SK-N-SH (cell line): ENCODE measurements at regions not wholly inside any gene's neighbourhood (a gene's known extent, or its start where the extent isn't known, plus 50 kb on each side); places are given as distances from the start of the nearest gene placed in this dataset.
A peak's percentile ranks its signal among the peaks of the same experiment; 100 is the strongest.

Experiments used
- CTCF ChIA-PET: fragments of 300-600, 350-600 bp; formaldehyde crosslinking; extraction: SDS; loops from one replicate; lab custom pipeline; 2021; lab: Yijun Ruan, JAX
- POLR2A ChIA-PET: fragments of 350-600 bp; sonication (Branson Sonifier 250); formaldehyde crosslinking; extraction: SDS; loops from one replicate; lab custom pipeline; 2020; ENCODE audit warnings: antibody characterized with exemption, inconsistent platforms; lab: Yijun Ruan, JAX
- DNase-seq: peaks from one replicate; pipeline ENCODE4 v3.0.0; 2012
- H2AFZ ChIP-seq: fragments of 200-600 bp; sonication (generic); 2 replicates; pipeline ENCODE4 v1.8.1; 2016; ENCODE audit warnings: antibody characterized with exemption, mild to moderate bottlenecking, low read depth
- H3F3A ChIP-seq: fragments of 200-600 bp; sonication (generic); replicated peaks from 2 replicates; pipeline ENCODE3; 2016; ENCODE audit warnings: antibody characterized with exemption, mild to moderate bottlenecking; ENCODE audit not compliant: insufficient read depth
- H3K27ac ChIP-seq, 2 experiments: fragments of 200-500 bp in 1 of 2; fragments of 200-600 bp in 1 of 2; sonication (Bioruptor generic) in 1 of 2; sonication (generic), shearing (Covaris generic) in 1 of 2; 2 replicates each; pipeline versions ENCODE4 v1.5.1 to v1.6.1; 2014 to 2016; ENCODE audit warnings: low read depth in 2 of 2, inconsistent platforms in 1 of 2, low read length in 1 of 2, mild to moderate bottlenecking in 1 of 2, mixed read lengths in 1 of 2
- H3K27me3 ChIP-seq: fragments of 200-600 bp; sonication (generic), shearing (Covaris generic); 2 replicates; pipeline ENCODE4 v1.6.1; 2016; ENCODE audit warnings: mixed run types; ENCODE audit not compliant: insufficient read depth
- H3K36me3 ChIP-seq, 2 experiments: fragments of 200-500 bp in 1 of 2; fragments of 200-600 bp in 1 of 2; sonication (Bioruptor generic) in 1 of 2; sonication (generic) in 1 of 2; replicated peaks in 1 of 2; 2 replicates each; pipeline versions ENCODE3 to v1.5.1; 2014 to 2016; ENCODE audit warnings: low read length in 1 of 2, mild to moderate bottlenecking in 1 of 2; ENCODE audit not compliant: insufficient read depth in 2 of 2, control insufficient read depth in 1 of 2
- H3K4me1 ChIP-seq, 2 experiments: fragments of 200-500 bp in 1 of 2; fragments of 200-600 bp in 1 of 2; sonication (Bioruptor generic) in 1 of 2; sonication (generic), shearing (Covaris generic) in 1 of 2; 2 replicates each; pipeline versions ENCODE4 v1.5.1 to v1.6.1; 2014 to 2016; ENCODE audit warnings: low read depth in 1 of 2, low read length in 1 of 2, mixed run types in 1 of 2; ENCODE audit not compliant: insufficient read depth in 2 of 2, control insufficient read depth in 1 of 2
- H3K4me2 ChIP-seq: fragments of 200-600 bp; sonication (generic), shearing (Covaris generic); 2 replicates; pipeline ENCODE4 v1.6.1; 2017; ENCODE audit warnings: mixed run types
- H3K4me3 ChIP-seq, 2 experiments: fragments of 200-500 bp in 1 of 2; fragments of 200-600 bp in 1 of 2; sonication (Bioruptor generic) in 1 of 2; sonication (generic), shearing (Covaris generic) in 1 of 2; 2 replicates each; pipeline versions ENCODE4 v1.5.1 to v1.8.1; 2014 to 2016; ENCODE audit warnings: low read depth in 2 of 2, inconsistent platforms in 1 of 2, low read length in 1 of 2, mild to moderate bottlenecking in 1 of 2, mixed read lengths in 1 of 2, moderate library complexity in 1 of 2
- H3K79me2 ChIP-seq: fragments of 200-600 bp; sonication (generic); 2 replicates; pipeline ENCODE4 v1.8.1; 2017; ENCODE audit warnings: mild to moderate bottlenecking; ENCODE audit not compliant: insufficient read depth
- H3K9ac ChIP-seq: fragments of 200-600 bp; sonication (generic); 2 replicates; pipeline ENCODE4 v1.6.1; 2017; ENCODE audit warnings: mixed run types
- H3K9me2 ChIP-seq: fragments of 200-600 bp; sonication (generic); 2 replicates; pipeline ENCODE4 v1.6.1; 2017; ENCODE audit warnings: mixed run types
- H3K9me3 ChIP-seq: fragments of 200-600 bp; sonication (generic); 2 replicates; pipeline ENCODE4 v1.6.1; 2017; ENCODE audit warnings: mixed run types, mild to moderate bottlenecking, moderate library complexity
- H4K20me1 ChIP-seq: fragments of 200-600 bp; sonication (generic); 2 replicates; pipeline ENCODE4 v1.6.1; 2017; ENCODE audit warnings: mild to moderate bottlenecking, mixed run types; ENCODE audit not compliant: insufficient read depth
- CHD2 ChIP-seq: fragments of 150-350 bp; IDR thresholded peaks from 2 replicates; pipeline ENCODE4 v1.6.1; 2018; ENCODE audit warnings: low read length; ENCODE audit not compliant: partially characterized antibody
- EZH2phosphoT487 ChIP-seq: fragments of 200-600 bp; sonication (generic); IDR thresholded peaks from 2 replicates; pipeline ENCODE4 v1.6.1; 2017; ENCODE audit warnings: low read depth, mixed run types, mild to moderate bottlenecking, antibody characterized with exemption, moderate library complexity, borderline replicate concordance
- FOSL2 ChIP-seq: IDR thresholded peaks from 2 replicates; pipeline ENCODE4 v1.4.0; 2012; ENCODE audit warnings: low read depth, mild to moderate bottlenecking, moderate library complexity, borderline replicate concordance
- JUND ChIP-seq: IDR thresholded peaks from 2 replicates; pipeline ENCODE4 v1.4.0; 2012
- MEF2A ChIP-seq: IDR thresholded peaks from 2 replicates; pipeline ENCODE4 v1.4.0; 2012; ENCODE audit warnings: low read depth, borderline replicate concordance
- PBX3 ChIP-seq: IDR thresholded peaks from 2 replicates; pipeline ENCODE4; 2012
- REST ChIP-seq: IDR thresholded peaks from 2 replicates; pipeline ENCODE4 v1.6.1; 2012; ENCODE audit warnings: mild to moderate bottlenecking, low read depth, low read length, moderate library complexity
- SIN3A ChIP-seq: IDR thresholded peaks from 2 replicates; pipeline ENCODE4 v1.6.1; 2012; ENCODE audit warnings: low read depth, mild to moderate bottlenecking, low read length, moderate library complexity, borderline replicate concordance
- TAF1 ChIP-seq: IDR thresholded peaks from 2 replicates; pipeline ENCODE4 v1.6.1; 2012; ENCODE audit warnings: low read depth, mild to moderate bottlenecking, low read length, moderate library complexity, borderline replicate concordance
- TCF12 ChIP-seq: IDR thresholded peaks from 2 replicates; pipeline ENCODE4 v1.4.0; 2012
- USF2 ChIP-seq: fragments of 150-350 bp; IDR thresholded peaks from 2 replicates; pipeline ENCODE4 v1.6.1; 2017; ENCODE audit warnings: antibody characterized with exemption, low read length, low read depth, borderline replicate concordance
- WGBS: methylation state at CpG from one replicate; pipeline ENCODE4 v1.1.6; 2017; ENCODE audit warnings: low lambda C conversion rate; 5-methylcytosine and 5-hydroxymethylcytosine counted together

GRCh38 chr5:98510143-98510985 lies 263.1 kb upstream of the RGMB start:
- Histone ChIP-seq H3K9me2 (no peaks in the 10 kb centered on the region), H3K36me3 (no peaks in the 10 kb centered on the region), H3K4me2 (peak overlapping the region; percentile 16; the same call in 1 of the 2 replicates), H3F3A (no peaks in the 10 kb centered on the region), H3K27ac (no peak overlapping the region), H2AFZ (peak overlapping the region; percentile 54), H3K79me2 (no peaks in the 10 kb centered on the region), H3K9me3 (no peaks in the 10 kb centered on the region), H3K9ac (no peak overlapping the region), H3K27me3 (no peaks in the 10 kb centered on the region)
- POLR2A ChIA-PET: no interaction called here
- WGBS: 50% methylated on average over 10 of the region's 10 CpGs
- no peak for DNase-seq
- TF ChIP-seq CHD2 (no peak), EZH2phosphoT487 (no peak)
- TF ChIP-seq, all 33 proteins: peak for 0
- Histone ChIP-seq H4K20me1 (no peaks in the 10 kb centered on the region), H3K4me3 (no peak overlapping the region), H3K4me1 (0 out of 4 replicates have a peak, but pooled peaks cover 0 to 4% of the 10 kb centered on the region in 2 experiments)
- CTCF ChIA-PET: interaction anchor here (0.9 kb wide), 1 partner anchor 26 kb away, joined by 3 read pairs; no protein-coding TSS in a partner anchor

GRCh38 chr5:98513380-98513779 lies 260.1 kb upstream of the RGMB start:
- no peak overlapping the region for H3K4me2 ChIP-seq
- WGBS: 71% methylated on average over 4 of the region's 4 CpGs
- TF ChIP-seq MEF2A (no peak), TAF1 (no peak)
- 0 out of 4 replicates have a peak, but pooled peaks cover 0 to 4% of the 10 kb centered on the region in 2 experiments for H3K4me1 ChIP-seq
- no peaks in the 10 kb centered on the region for H3K79me2 ChIP-seq
- H3K27ac ChIP-seq: no peak overlapping the region
- POLR2A ChIA-PET: no interaction called here
- H3K9me3 ChIP-seq: no peaks in the 10 kb centered on the region
- H3K4me3 ChIP-seq: no peak overlapping the region
- CTCF ChIA-PET: no interaction called here
- no peak overlapping the region for H3K9ac ChIP-seq
- H3K36me3 ChIP-seq: no peaks in the 10 kb centered on the region
- H3F3A ChIP-seq: no peaks in the 10 kb centered on the region
- no peak for DNase-seq
- H3K9me2 ChIP-seq: no peaks in the 10 kb centered on the region
- no peak overlapping the region for H2AFZ ChIP-seq
- H4K20me1 ChIP-seq: no peaks in the 10 kb centered on the region
- no peaks in the 10 kb centered on the region for H3K27me3 ChIP-seq

GRCh38 chr5:98514215-98514614 lies 259.2 kb upstream of the RGMB start:
- 50% methylated on average over 3 of the region's 3 CpGs for WGBS
- Histone ChIP-seq H3K9me2 (no peaks in the 10 kb centered on the region), H3K4me3 (no peak overlapping the region), H3K27ac (peak overlapping the region in 1 of 2 experiments; percentile 30; a peak in 3 of 4 replicates), H3K79me2 (no peaks in the 10 kb centered on the region), H3K4me1 (0 out of 4 replicates have a peak, but pooled peaks cover 0 to 4% of the 10 kb centered on the region in 2 experiments), H3K4me2 (no peak overlapping the region), H3K36me3 (no peaks in the 10 kb centered on the region), H3K9me3 (no peaks in the 10 kb centered on the region), H3F3A (no peaks in the 10 kb centered on the region), H2AFZ (no peak overlapping the region), H3K27me3 (no peaks in the 10 kb centered on the region), H4K20me1 (no peaks in the 10 kb centered on the region), H3K9ac (no peak overlapping the region)
- POLR2A ChIA-PET: no interaction called here
- DNase-seq: no peak
- CTCF ChIA-PET: no interaction called here
- TF ChIP-seq PBX3: peak; percentile 51
- no peak for TF ChIP-seq USF2
- peak; percentile 30; the same call in 1 of the 2 replicates for TF ChIP-seq FOSL2
- TF ChIP-seq SIN3A: no peak
- 0 out of 2 replicates have a peak, but pooled peaks have one; percentile 31 for TF ChIP-seq TCF12
- TF ChIP-seq REST: no peak
- peak; percentile 43; the same call in 1 of the 2 replicates for TF ChIP-seq JUND
